ENCODE measurements at regions not wholly inside any gene's neighbourhood (a gene's known extent, or its start where the extent isn't known, plus 50 kb on each side); places are given as distances from the start of the nearest gene placed in this dataset.

DNA sequence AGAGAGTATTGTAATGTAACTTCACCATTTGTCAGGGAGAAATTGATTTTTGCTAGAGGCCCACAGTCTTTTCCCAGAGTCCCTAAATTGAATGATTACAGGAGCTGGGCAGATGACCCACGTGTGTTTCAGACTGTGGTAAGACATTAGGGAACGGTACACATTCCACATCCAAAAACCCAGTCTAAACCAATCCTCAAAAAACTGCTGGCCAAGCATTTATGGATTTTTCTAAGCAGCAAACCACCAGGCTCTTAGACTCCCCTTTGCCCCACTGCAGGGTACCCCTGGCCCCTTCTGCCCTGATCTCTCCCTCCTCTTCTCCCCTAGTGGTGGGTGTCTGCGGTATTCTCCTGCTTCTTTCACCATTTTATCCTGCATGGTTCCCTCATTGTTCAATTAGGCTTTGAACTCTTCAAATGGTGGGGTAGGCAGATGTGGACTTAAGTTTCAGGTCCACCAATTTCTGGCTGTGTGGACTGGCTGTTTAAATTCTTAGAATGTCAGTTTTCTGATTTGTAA is 135.5 kb upstream of the SORCS3 start:
- no peak for DNase-seq

DNA sequence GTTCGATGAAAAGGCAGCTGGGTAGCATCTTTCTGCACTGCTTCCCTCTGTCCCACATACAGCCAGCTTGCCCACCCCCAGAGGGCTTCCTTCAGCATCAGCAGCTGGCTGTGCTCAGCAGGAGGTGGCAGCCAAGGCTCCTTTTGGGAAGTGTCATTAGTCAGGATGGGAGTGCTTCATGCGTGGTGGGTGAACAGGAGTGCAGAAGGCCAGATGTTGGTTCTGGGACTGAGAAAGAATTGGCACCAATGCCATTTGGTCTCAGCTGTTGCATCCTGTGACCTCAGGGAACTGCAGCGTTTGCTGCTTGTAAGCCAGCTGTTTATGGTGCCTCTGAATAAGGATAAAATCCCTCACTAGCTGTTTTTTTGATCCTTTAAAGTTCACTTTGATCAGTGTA is 131.1 kb upstream of the SORCS3 start:
- DNase-seq, result no peak

DNA sequence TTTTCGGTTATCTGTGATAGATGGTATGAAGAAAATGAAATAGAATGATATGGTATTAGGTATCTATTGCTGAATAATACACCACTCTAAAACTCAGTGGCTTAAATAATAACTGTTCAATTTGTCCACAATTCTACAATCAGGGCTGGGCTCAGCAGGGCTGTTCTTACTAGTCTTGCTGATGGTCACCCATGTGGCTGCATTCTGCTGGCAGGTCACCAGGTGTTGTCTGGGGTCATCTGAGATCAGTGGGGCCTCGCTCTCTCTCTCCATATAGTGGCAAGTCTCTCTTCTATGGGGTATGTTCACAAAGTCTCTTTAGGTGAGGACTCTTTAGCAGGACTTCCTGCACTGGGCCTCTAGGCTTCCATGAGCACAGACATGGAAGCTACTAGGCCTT is 130.4 kb upstream of the SORCS3 start:
- no peak for DNase-seq

GRCh38 chr10:104512800-104513199 is 128.3 kb upstream of the SORCS3 start:
- no peak for DNase-seq

DNA sequence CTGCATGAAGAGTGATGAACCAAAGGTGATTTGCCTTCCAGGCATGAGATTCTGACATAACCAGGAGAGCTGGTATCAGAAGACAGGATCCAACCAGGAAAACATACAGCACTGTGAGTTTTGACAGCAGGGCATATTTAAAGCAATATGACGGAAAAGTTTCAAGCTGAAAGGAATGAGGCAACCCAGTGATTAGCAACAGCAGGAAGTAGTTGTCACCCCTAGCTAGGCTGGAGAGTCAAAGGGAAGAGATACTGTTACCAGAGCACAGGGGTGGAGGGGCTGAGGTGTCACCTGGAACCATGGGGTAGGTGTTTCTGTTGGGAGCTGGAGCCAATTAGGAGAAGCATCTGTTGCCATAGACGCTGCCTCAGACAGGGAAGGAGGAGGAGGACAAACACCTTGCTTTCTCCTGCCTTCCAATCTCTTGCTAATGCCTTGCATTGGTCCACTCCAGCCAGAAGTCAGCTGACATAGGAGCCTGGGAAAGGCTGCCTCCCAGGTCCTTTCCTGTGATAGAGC is 125.4 kb upstream of the SORCS3 start:
- DNase-seq, result no peak

DNA sequence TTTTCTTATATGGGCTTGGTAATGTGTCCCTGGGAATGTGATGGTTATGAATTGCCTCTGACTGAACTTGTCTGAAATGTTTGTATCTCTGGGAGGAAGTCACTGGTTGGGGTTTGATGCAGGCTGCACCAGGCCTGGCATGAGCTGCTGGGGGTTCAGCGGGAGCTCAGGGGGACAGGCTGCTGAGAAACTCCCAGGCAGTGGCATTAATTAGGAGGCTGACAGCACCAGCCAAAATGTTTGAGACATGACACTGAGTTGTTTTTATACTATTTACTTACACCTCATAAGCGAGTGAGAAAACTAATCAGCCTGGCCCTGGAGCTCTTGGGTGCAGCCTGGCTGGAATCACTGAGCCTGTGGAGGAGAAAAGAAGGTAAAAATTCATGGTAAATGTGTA is 124.1 kb upstream of the SORCS3 start:
- no peak for DNase-seq

DNA sequence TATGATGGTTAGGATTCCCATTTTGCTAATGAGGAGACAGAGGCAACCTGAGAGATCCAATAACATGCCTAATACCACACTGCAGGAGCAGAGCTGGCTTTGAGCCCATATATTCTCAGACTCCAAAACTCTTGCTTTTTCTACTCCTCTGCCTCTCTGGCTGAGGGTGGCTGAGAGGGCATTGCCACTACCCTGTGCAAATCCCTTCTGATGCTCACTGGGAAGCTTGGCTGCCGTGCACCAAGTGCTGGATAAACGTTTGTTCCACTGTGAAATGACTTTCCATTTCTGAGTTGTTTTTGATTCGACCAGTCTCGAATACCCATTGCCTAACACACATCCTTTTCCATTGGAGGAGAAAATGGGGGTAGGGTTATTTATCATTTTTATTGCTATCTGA is 123.1 kb upstream of the SORCS3 start:
- no peak for DNase-seq

- DNase-seq, result no peak
Measured at GRCh38 chr10:104518891-104519290, 122.2 kb upstream of the SORCS3 start.

DNA sequence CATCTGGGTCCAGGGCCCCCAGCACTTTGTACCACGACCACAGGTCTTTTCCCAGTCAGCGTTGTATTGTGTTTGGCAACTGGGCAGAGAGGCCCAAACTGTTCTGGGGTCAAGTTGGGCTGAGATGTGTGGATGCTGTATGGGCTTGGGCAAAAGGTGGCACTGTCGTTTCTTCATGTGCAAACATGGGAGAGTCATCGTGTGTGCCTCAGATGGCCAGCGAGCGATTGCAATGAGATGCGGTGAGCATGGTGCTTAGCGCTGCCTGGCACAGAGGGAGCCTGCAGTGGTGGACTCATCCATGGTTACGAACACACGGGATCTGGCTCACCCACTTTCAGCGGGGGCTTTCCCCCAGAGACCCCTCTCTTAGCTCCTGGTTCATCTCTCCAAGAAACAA is 120.4 kb upstream of the SORCS3 start:
- DNase-seq, result no peak

- peak; percentile 76 for DNase-seq
Measured at GRCh38 chr10:104521901-104522694, 119.0 kb upstream of the SORCS3 start.

DNA sequence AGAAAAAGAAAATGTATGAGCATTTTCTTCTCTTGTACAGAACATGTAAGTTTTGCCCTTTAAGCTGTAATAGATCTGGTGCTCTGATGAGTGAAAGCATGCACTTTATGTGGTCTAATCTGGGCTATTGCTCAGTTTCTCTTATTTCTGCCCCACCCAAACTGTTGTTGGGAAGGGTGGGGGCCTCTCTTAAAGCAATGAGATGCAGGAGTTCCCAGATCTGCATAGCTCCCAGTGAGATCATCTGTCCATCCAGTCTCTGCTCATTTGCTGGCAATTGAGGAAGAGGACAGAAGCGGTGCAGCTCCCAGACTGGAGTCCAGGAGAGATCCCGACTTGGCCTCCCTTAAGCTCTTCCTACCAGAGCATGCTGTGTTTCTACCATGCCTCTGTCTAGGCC is 114.9 kb upstream of the SORCS3 start:
- DNase-seq, result no peak

DNA sequence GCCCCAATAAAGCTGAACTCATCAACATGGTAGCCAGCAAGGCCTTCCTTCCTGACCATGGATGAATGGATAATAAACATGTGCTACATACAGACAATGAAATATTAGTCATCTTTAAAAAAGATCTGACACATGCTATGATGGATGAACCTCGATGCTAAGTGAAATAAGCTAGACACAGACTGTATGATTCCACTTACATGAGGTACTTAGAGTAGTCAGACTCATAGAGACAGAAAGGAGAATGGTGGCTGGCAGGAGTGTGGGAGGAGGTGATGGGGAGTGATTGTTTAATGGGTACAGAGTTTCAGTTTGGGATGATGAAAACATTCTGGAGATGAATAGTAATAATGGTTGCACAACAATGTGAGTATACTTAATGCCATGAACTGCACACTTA is 114.1 kb upstream of the SORCS3 start:
- DNase-seq, result no peak

DNA sequence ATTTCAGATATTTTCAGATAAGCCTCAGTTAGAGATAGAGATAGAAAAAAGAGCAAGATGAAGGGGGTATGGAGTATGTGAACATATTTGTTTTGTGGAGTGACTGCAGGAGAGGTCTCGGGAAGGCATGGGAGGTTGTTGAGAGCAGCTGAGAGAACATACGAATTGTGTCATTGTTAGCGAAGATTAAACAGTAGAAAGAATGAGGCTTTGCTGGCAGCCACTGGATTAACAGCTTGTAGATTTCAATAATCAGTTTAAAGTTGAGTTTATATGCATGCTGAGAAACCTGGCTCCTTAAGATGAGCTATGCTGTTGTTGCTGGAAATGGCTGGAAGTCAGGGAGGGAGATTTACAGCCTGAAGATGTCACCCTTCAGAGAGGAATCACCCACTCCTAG is 100.9 kb upstream of the SORCS3 start:
- no peak for DNase-seq

GRCh38 chr10:104541820-104542219 is 99.3 kb upstream of the SORCS3 start:
- no peak for DNase-seq

GRCh38 chr10:104546336-104546735 is 94.8 kb upstream of the SORCS3 start:
- DNase-seq, result no peak

DNA sequence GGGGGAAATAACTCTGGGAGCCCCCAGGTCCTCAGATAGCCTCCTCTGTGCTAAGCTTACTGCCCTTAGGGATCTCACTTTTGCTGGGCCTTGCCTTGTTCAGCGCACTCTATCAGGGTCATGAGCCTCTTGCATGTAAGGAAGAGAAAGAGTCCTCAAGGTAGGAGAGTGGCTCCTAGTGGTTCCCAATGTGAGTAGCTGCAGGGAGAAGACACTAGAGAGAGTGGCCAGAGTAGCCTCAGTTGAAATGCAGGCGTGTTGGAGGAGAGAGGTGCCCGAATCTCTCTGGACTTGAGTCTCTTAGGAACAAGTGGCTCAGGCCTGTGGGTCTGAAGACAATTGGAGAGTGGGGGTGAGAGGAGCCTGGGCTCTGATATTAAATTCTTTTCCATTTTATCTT is 94.3 kb upstream of the SORCS3 start:
- DNase-seq, result no peak

- no peak for DNase-seq
Measured at GRCh38 chr10:104548090-104548489, 93.0 kb upstream of the SORCS3 start.

- DNase-seq, result no peak
Measured at GRCh38 chr10:104556831-104557230, 84.3 kb upstream of the SORCS3 start.

DNA sequence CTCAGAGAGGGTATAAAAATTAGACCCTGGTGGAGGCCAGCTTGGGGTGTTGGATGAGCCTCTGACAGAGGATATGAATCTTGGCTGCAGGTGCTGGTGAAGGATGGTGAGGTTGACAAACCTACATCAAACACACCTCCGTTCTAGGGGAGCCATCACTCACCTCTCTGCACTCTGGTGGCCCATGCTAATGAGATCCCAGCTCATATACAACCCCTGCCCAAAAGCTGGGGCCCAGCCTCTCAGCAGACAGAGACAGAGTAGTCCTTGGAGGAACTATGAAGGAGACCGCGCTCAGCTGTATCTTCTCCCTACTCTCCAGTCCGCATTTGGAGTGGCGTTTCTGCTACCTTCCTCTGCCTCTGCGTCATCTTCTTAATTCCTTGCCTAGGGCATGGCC is 83.1 kb upstream of the SORCS3 start:
- no peak for DNase-seq

DNA sequence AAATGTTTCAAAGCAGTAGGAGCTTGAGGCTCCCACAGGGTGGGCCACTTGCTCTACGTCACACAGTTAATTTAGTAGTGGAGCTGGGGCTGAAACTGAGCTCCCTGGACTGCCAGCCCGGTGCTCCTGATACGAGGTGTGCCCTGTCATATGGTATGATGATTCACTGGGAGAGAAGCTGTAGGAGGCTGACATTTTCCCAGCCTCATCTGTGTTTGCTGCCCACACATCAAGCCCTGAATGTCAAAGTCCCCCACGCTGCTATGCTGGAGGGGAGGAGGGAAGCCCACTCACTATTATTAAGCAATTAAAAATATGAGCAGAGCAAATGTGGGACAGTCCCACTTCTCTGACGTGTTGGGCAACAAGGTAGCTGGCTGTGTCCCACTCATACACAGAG is 81.2 kb upstream of the SORCS3 start:
- no peak for DNase-seq

- no peak for DNase-seq
Measured at GRCh38 chr10:104563051-104563450, 78.0 kb upstream of the SORCS3 start.

- DNase-seq, result no peak
Measured at GRCh38 chr10:104563548-104563947, 77.5 kb upstream of the SORCS3 start.

DNA sequence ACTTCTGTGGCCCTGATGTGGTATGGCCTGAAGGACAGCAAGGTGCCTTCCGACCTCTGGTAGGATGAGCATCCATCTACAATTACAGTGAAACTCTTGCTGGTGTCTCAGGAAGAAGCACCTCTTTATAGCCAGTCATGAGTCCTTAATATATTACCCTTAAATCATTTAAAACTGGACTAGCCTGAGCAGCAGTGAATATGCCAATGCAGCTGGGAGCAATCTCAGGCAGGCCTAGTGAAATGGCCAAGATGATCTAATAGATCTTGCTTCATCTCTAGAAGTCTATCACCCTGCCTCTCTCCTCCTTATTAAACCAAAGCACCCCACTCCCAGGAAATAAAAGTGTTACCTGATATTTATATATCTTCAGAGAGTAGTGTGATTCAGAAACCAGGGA is 66.7 kb upstream of the SORCS3 start:
- no peak for DNase-seq

- DNase-seq, result no peak
Measured at GRCh38 chr10:104574838-104575237, 66.3 kb upstream of the SORCS3 start.

- DNase-seq, result no peak
Measured at GRCh38 chr10:104576611-104577010, 64.5 kb upstream of the SORCS3 start.
